IPS-NIHi7 (cell line): ENCODE measurements at regions not wholly inside any gene's neighbourhood (a gene's known extent, or its start where the extent isn't known, plus 50 kb on each side); places are given as distances from the start of the nearest gene placed in this dataset.
"Not testable (repeated sequence)": the region's sequence is repeated elsewhere in the genome, so short reads cannot be mapped to it uniquely, and the experiment has no call there.

ENCODE experiments used
- DNase-seq: peaks from one replicate; pipeline ENCODE4 v3.0.0; 2012; ENCODE audit warnings: mixed read lengths; ENCODE audit errors: extremely low spot score

DNA sequence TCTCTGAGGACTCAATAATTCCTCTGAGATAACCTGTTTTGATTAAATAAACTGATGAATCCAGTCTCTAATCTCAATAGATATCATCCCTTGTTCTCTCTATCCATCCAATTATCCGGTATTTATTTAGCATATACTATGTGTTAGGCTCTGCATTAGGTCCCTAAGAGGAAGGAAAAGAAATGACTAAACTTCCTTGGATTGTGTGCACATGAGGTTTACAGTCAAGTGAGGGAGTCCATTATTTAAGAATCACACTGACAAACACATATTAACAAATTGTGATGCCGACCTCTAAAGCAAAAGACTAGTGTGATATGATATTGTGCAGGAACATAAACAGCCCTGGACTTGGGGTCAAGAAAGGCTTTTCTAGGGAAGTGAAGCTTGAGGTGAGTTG lies 140.8 kb downstream of the HMHB1 start:
- DNase-seq = no peak

DNA sequence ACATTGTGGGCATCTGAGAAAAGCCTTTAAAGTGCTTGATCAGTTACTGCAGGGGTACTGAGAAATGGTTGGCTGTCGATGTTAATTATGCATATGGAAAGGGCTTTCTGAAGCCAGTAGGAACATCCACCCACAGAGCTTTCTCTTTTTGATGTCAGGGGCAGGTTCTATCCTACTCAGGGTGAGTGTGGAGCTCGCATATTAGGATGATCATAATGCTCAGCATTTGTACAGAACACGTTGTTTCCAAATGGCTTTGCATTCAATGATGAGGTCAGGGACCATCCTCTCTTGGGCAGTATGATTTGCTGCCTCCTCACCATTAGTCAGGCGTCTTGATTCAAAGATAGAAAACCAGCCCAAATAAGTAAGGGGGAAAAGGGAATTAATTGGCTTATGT lies 141.9 kb downstream of the HMHB1 start:
- no peak for DNase-seq

DNA sequence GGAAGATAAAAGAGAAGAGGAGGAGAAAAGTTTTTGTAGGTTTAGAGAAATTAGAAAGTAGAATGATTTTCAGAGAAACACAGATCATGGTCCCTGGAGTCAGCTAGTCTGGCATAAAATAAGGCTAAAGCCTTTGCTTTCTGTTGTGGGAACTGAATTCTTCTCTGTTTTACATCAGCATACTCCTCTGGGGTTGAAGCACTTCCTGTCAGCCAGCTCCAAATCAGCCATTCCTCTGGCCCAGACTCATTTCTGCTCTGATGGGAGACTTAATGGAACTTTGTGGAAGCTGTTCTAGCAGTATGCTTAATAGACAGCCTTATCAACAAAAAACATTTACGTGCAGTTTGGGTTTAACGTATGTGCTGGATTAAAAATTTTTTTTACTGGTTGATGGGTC lies 143.2 kb downstream of the HMHB1 start:
- DNase-seq = no peak

DNA sequence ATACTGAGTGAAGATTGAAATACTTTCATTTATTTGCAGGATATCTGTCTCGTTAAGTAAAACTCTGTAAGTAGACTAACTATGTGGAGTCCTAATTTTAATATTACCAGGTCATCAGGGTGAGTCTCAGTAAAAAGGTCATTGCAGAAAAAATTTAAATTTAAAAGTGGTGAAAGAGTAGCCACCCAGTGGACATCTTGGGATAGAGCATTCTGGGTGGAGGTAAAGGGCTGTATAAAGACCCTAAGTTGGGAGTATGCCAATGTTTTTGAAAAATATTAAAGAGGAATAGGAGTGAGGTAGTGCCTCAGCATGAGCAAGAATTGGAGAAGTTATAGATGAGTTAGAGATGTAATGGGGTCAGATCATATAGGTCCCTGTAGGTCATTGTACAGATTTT lies 145.5 kb downstream of the HMHB1 start:
- peak; percentile 29 for DNase-seq

DNA sequence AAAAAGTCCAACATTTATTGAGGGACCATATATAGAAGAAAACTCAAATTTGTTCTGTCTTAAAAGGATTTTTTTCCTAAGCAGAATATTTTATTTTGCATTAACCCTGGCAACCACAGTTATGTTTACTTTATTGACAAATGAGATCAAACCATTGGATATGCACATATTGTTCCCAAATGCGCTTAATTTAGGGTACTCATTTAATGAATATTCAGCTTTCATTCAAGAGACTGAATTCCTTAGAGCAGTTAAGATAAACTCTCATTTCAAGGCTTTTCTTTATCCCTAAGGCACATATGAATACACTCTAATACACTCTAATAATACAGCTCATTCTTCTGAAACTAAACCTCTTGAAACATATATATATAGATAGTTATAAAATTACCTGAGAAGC lies 150.2 kb downstream of the HMHB1 start:
- DNase-seq = no peak

DNA sequence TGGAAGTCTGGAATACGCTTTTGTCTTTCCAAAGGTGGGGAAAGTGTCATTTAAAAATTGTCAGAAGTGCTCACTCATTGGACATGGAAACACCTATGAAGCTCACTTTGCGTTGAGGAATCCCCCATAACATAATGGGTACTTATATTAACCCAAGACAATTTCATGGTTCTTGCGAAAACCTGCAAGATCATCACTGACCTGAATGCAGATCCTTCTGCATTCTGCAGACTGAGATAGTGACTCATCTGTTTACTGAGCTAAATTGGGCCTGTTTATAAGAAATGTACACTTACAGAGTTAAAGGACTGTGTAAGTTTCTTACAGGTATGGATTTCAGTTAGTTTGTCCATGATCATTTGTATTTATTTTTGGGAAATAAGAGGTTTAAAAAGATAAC lies 153.0 kb downstream of the HMHB1 start:
- no peak for DNase-seq

DNA sequence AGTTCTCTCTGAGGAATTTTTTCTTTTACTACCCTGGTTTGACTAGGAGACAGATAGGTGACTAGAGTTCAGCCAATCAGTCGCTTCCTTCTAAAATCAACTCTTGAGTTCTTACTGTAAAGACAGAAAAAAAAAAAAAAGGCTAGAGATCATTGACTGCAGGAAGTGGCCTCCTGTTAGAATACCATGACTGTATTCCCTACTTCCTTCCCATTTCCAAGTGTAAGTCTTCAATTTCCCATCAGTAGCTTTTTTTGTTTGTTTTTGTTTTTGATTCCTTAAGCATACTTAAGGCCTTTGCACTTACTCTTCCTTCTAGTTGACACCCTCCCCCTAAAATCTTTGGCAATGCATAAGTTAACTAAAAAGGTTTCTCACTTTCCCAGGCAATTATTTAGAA lies 154.3 kb downstream of the HMHB1 start:
- no peak for DNase-seq

DNA sequence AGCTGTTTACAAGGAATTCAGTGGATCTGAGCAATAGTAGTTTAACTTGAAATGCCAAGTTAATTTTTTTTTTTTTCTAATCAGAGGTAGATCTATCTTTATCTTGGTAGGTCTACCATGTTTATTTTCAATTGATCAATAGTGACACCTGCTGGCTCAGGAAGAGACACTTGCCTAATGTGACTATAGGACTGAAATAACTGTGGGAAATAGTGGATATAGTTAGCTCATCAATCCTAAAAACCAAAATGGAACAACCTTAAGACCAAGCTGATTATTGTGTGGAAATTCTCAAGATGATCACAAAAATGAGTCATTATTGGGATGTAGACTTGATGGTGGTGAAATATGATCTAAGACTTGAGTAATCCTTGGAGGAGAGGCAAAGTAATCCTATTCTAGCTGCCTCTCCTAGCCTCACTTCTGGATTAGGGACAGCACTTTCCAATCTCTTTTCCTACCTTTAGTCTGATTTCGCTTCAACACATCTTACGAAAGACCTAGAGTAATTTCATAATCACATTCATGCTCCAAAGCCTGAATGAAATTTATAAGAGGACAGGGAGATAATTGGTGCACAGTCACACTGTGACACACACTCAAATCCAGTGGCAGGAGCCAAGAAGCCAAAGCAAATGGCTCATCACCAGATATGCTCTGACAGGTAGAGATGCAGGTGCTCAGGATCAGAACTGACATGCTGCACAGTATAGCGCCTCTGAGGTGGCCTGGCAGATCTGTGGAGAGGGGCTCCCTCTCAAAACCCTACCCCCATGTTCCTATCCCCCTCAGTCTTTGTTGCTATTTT lies 156.3 kb downstream of the HMHB1 start:
- DNase-seq = peak; percentile 45

DNA sequence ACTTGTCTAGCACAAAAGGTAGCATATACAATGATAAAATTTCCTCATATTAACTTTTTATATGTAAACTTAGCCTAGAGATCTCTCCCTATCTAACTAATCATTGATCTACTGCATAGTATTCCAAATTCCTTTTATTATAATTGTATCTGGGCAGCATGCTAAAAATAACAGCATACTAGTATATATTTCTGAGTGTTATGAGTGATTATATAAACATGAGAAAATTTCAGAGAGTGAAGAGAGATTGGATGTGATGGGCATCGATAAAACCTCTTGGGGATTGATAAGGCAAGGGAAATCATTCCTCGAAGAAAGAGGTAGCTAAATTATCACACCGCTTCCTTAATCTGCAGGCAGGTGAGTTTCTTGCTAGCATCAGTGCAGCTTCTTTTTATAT lies 158.2 kb downstream of the HMHB1 start:
- DNase-seq = no peak

DNA sequence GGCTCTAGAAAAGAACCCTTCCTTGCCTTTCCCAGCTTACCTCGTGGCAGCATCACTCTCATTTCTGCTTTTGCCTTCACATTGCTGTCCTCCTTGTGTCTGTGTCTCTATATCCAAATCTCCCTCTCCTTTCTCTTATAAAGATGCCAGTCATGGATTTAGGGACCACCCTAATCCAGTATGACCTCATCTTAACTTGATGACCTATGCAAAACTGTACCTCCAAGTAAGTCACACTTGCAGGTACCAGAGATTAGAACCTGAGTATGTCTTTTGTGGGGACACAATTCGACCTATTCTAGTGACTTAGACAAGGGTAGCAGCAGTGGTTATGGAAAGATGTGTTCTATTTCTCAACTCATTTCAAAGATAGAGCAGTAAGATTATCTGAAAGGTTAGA lies 160.1 kb downstream of the HMHB1 start:
- no peak for DNase-seq

DNA sequence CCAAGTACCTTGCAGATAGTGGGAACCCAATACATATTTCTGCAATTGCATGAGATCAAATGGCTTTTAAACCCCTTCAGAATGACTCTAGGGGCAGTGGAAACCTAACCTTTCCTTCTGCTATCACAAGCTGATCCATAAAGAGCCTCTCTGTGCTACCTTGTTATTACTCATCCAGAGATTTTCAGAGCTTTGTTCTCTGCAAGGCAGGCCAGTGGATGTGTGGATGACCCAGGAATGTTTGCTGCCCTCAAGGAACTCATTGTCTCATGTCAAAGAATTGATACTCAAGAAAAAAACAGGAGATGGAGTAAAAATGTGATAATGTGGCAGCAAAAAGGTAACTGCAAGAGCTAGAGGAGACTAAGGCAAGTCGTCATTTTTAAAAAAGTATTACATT lies 164.1 kb downstream of the HMHB1 start:
- DNase-seq = no peak

DNA sequence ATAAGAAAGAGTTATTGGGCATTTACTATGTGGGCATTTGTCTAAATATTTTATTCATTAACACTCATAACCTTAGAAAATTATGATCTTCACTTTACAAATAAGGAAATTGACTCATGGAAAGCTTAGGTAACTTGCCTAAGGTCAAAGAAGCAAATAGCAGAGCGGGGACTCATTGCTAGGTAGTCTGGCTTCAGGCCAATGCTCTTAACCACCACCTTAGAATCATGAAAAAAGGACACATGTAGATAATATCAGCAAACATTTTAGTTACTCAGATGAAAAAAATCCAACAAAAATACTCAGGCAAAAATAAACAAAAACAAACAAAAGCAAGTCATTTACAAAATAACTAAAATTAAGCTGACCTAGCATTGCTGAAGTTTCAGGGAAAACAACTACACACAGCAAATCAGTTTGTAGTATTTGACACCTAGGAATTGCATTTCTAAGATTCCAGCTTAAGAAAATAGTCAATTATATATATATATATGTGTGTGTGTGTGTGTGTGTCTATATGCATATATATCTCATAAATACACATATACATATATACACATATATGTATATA lies 166.0 kb downstream of the HMHB1 start:
- no peak for DNase-seq

DNA sequence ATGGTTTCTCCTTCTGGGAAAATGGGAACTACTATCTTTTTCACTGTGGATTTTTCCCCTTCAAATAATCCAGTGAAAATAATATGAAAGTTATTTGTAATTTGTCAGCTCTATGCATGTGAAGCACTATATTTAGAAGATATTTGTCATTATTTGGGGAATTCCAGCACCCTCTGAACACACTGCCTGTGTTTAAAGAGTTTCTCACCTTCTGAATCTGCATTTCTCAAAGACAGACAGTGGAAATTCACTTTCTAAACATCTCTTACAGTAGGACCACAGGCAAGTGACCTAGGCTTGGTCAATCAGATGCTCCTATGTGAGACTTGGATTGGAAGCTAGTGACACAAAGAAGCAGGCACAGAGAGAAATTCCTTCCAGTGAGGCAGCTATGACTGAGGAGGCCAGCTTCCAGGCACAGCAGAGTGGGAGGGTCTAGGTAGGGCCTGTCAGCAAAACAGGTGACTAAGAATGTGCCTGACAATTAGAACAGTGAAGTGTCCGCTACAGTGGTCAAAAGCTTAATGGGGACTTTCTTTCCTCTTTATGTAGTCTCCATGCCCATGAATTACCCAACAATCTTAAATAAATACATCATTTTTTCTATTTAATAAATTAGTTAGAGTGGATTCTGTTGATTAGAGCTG lies 167.2 kb downstream of the HMHB1 start:
- no peak for DNase-seq

DNA sequence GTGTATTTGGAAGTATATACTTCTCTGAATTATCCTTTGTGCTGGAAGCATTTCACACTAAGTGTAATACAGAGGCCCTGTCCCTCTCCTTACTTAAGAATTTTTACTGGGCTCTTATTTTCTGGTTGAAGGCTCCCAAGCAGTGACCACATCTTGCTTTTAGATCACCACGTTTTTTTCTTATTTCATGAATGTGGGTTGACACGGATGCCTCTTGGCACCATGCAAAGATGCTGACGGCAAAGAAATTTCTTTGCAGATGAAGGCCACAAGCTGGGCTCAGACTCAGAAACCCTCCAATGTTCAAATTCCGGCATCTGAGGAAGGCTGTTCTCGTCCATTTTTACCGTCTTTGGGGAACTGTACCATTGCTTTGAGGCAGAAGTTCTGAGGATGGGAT lies 168.5 kb downstream of the HMHB1 start:
- no peak for DNase-seq

DNA sequence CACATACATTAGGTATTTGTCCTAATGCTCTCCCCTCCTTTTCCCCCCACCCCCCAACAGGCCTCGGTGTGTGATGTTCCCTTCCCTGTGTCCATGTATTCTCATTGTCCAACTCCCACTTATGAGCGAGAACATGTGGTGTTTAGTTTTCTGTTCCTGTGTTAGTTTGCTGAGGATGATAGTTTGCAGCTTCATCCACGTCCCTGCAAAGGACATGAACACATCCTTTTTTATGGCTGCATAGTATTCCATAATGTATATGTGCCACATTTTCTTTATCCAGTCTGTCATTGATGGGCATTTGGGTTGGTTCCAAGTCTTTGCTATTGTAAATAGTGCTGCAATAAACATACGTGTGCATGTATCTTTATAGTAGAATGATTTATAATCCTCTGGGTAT lies 171.0 kb downstream of the HMHB1 start:
- DNase-seq = not testable (repeated sequence)

DNA sequence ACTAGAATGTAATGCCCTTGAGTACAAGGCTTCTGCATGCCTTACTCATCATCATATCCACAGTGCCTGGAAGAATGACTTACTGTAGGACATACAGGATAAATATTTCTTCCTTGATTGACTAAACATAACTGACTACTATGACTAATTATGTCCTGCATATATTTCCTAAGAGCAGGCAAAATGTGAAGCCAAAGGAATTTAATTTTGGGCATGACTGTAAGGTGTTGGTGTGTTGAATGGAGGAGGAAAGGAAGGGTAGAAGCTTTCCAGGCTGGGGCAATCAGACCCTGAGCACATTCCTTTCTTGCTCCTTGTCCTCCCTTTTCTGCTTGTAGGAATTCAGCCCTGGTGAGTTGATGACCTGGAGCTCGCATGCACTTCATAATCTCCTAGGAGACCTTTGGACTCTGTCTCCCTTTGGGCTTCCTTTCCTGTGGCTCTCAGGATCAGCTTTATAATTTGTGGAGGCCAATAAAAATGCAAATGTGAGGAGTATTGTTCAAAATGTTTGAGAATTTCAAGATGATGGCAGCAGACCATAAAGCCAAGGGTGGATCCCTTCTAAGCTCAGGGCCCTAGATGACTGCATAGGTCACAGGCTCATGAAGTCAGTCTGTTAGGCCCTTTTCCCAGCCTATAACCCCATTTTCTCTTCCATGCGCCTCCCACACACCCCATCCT lies 174.0 kb downstream of the HMHB1 start:
- DNase-seq = no peak

DNA sequence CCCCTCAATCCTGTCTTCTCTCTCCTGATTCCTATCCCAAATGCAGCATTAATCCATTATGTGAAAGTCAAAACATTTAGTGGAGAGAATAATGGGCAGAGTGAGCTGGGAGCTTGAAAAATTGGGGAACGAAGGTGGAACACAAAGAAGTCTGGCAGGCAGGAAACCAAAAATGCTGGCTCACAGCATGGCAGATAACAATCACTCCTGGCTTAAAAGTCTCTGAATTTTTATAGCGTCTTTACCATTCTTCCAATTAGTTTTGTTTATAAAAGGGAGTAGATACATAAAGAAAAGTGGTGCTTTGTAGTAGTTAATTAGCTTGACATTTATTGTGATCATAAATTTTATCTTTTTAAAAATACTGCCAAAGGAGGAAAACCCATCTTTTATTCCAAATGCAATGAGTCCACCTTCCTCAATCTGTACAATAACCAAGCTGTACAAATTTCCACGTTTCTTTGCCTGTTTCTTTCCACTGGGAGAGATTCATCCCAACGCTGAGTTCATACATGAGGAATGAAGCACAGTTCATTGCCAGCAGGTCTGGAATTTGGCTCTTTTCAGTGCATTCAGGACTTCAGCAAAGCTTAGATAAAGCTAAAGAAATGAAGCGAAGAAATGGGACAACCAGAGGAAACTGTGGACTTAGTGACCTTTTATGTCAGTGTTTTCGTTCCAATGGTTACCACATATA lies 174.7 kb downstream of the HMHB1 start:
- no peak for DNase-seq

DNA sequence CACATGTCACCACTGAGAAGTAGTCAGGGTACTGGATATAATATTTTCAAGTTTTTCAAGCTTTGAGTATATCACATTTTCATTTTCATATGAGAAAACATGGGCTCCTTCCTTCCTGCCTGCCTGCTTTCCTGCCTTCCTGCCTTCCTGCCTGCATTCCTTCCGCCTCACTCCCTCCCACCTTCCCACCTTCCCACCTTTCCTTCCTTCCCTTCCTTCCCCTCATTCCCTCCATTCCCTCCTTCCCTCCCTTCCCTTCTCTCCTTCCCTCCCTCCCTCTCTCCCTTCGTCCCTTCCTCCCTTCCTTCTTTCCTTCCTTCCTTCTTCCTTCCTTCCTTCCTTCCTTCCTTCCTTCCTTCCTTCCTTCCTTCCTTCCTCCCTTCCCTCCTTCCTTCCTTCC lies 175.3 kb downstream of the HMHB1 start:
- no peak for DNase-seq

DNA sequence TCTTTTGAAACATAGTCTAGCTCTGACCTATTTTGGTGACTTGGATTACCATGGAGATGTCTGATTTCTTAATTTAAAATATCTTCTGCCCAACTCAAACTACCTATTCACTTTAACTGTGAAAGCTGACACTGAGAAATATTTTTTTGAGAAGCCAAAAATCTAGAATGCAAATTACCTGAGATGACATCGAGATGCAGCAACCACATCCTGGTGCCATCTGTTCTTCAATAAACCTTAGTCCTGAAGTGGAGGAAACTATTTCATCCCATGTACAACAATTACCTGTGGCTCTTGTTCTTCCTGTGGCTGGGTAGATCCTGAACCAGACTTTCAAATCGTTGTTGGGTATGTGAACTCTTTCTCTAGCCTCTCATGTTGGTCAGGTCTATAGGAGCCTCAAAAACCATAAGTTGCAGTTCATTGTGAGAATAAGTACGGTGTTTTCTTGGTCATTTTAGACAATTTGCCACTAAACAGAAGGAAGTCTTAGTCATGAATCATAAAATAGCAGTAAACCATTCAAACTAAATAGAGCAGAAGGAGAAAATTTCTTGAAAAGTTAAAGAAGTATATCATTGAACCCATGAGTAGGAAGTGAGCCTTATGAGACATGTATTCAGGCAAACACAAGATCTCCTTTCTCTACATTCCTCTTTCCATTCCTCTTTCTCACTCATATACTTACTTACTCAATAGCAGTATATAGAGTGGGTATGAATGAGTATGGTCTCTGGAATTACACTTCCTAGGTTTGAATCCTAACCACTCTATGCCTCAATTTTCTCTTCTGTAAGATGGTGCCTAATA lies 176.0 kb downstream of the HMHB1 start:
- no peak for DNase-seq

DNA sequence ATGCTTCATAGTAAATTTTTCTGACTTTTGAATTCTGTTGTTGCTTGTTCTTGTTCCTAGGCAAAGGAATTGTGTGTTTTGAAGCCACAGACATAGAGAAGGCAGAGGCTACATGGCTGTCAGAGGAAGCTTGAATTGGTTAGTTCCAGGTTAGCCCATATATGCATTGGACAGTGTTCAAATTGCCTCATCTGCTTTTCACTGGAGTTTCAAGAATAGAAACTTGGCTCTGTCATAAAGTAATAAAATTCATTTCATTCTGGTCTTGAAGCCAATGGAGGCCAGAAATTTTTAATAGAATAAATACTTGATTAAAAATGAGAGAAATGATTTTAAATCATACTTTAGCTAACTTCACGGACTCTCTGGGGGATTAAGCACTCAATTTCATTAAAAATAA lies 178.0 kb downstream of the YIPF5 start:
- no peak for DNase-seq

DNA sequence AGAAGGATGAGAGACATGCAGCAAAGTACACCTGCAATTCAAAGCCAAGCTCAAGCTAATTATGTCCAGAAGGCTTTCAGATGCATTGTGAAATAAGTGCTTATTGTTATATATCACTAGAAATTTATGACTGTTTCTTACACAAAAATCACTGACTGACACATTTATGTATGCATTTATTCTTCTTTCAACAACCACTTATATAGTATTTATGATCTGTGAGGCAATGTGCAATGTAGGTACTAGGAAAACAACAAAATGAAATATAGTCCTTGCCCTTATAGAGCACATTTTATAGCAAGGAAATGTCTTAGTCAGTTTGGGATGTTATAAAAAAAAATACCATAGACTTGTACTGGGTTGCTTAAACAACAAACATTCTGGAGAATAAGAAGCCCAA lies 167.6 kb downstream of the YIPF5 start:
- no peak for DNase-seq
